ENCODE measurements at regions not wholly inside any gene's neighbourhood (a gene's known extent, or its start where the extent isn't known, plus 50 kb on each side); places are given as distances from the start of the nearest gene placed in this dataset.

DNA sequence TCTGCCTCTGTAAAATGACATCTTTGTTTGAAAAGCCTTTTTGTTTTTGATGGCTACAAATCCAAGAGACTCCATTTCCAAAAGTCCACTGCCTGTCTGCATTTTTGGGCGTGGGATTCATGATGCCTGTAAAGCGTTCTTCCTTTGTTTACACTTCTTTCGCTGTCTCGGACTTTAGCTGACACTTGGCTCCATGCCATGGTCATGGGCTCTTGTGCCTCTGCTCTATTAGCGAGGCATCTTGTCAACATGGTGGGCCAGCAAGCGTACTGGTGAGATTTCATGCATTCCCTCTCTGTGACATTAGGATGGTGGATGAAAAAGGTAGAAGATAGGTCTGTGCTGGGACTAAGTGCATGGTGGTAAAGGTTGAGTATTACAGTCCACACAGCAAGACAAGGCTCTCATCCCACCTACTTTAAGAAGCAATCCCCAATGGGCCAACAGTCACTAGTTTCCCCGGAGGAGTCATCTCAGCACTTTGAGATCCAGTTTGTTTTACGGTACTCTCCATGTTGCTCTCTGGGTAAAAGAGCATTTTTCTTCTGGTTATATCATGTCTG is 298.2 kb upstream of the KLF3 start:
- no peak for TF ChIP-seq PHF8 (CRISPR knock-in tag; IDR thresholded peaks at IDR 0.05)
- TF ChIP-seq, protein P1, sequence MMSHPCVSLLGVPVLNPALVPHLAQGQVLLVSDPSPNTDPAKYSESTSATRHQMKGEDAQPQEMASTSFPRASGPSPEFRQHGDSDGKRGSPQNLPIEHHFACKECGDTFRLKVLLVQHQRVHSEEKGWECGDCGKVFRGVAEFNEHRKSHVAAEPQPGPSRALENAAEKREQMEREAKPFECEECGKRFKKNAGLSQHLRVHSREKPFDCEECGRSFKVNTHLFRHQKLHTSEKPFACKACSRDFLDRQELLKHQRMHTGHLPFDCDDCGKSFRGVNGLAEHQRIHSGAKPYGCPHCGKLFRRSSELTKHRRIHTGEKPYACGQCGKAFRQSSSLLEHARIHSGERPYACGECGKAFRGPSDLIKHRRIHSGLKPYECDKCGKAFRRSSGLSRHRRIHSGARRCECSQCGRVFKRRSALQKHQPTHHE (CRISPR knock-in tag; IDR thresholded peaks at IDR 0.05; ENCODE audit: borderline replicate concordance), result no peak
- TF ChIP-seq FOXC1 (CRISPR knock-in tag; IDR thresholded peaks at IDR 0.05; ENCODE audit: borderline replicate concordance), result no peak
- TF ChIP-seq TARDBP (CRISPR knock-in tag; IDR thresholded peaks at IDR 0.05), result no peak
- no peak; the same call in 1 of the 2 replicates for TF ChIP-seq ZNF331 (CRISPR knock-in tag; IDR thresholded peaks at IDR 0.05)
- TF ChIP-seq TBL1XR1 (IDR thresholded peaks at IDR 0.05; ENCODE audit: borderline replicate concordance, low read length, partially characterized antibody), result no peak
- no peak for TF ChIP-seq POLR2A (IDR thresholded peaks at IDR 0.05; ENCODE audit: insufficient read depth in 1 of 2, low read depth in 2 of 2, low read length in 2 of 2)
- TF ChIP-seq ZNF563 (CRISPR knock-in tag; IDR thresholded peaks at IDR 0.05), result no peak
- TF ChIP-seq TBP (CRISPR knock-in tag; IDR thresholded peaks at IDR 0.05), result no peak
- TF ChIP-seq ZNF510 (CRISPR knock-in tag; IDR thresholded peaks at IDR 0.05; ENCODE audit: low read depth), result no peak
- TF ChIP-seq ZNF124 (CRISPR knock-in tag; IDR thresholded peaks at IDR 0.05), result no peak
- no peak for TF ChIP-seq ZBTB21 (CRISPR knock-in tag; IDR thresholded peaks at IDR 0.05)
- no peak for TF ChIP-seq TP53 (CRISPR knock-in tag; conservative IDR thresholded peaks at IDR 0.05)
